Keratinocyte (primary cell): ENCODE measurements at regions not wholly inside any gene's neighbourhood (a gene's known extent, or its start where the extent isn't known, plus 50 kb on each side); places are given as distances from the start of the nearest gene placed in this dataset.

Experiments used
- CTCF ChIP-seq, 3 experiments: IDR thresholded peaks in 1 of 3; conservative IDR thresholded peaks in 1 of 3; optimal IDR thresholded peaks in 1 of 3; 2 replicates in 2 of 3; 3 replicates in 1 of 3; pipeline versions ENCODE3 to v1.5.1; 2011; ENCODE audit warnings: low read length in 3 of 3, mild to moderate bottlenecking in 3 of 3, moderate library complexity in 2 of 3, control low read depth in 1 of 3, inconsistent platforms in 1 of 3; ENCODE audit not compliant: insufficient read depth in 2 of 3; ENCODE audit errors: extremely low read depth in 1 of 3
- EZH2 ChIP-seq: IDR thresholded peaks from one replicate; pipeline ENCODE4 v1.6.1; 2012; ENCODE audit warnings: inconsistent platforms, mild to moderate bottlenecking, low read length, moderate library complexity

GRCh38 chr5:25881318-25882036, 1156.9 kb downstream of the CDH9 start:
- no peak for TF ChIP-seq CTCF (optimal IDR thresholded peaks at IDR 0.05 in 1 of 3, IDR thresholded peaks at IDR 0.05 in 1 of 3, conservative IDR thresholded peaks at IDR 0.05 in 1 of 3; ENCODE audit: extremely low read depth in 1 of 3, insufficient read depth in 2 of 3, low read length in 3 of 3)
- TF ChIP-seq EZH2: no peak
